Endothelial cell of umbilical vein (primary cell): ENCODE measurements at regions not wholly inside any gene's neighbourhood (a gene's known extent, or its start where the extent isn't known, plus 50 kb on each side); places are given as distances from the start of the nearest gene placed in this dataset.

Experiments
- BruUV-seq: library from RNA; stranded (reverse); fragments of 400-500 nt; replicated peaks from 2 replicates; lab custom pipeline; 2021; lab: Mats Ljungman, UMichigan
- CTCF ChIA-PET: fragments of 300-600, 350-600 bp; sonication (Branson Sonifier 250); formaldehyde crosslinking; loops from one replicate; lab custom pipeline; 2021; ENCODE audit warnings: antibody characterized with exemption, inconsistent platforms; lab: Charles Lee
- POLR2A ChIA-PET: fragments of 300-600, 350-600 bp; sonication (Branson Sonifier 250); formaldehyde crosslinking; loops from one replicate; lab custom pipeline; 2021; ENCODE audit warnings: antibody characterized with exemption, inconsistent platforms; lab: Charles Lee
- DNase-seq: peaks from one replicate; pipeline ENCODE4 v3.0.0-alpha.2; 2011; ENCODE audit warnings: low read depth, low spot score
- FAIRE-seq: peaks from 2 replicates; lab custom pipeline; 2011; peaks lifted over from hg19 to GRCh38; lab: Jason Lieb, UNC
- H2AFZ ChIP-seq: 2 replicates; pipeline ENCODE4 v1.6.0; 2012; ENCODE audit warnings: low read depth, low read length, control low read depth, inconsistent platforms
- H3K27ac ChIP-seq: 2 replicates; pipeline ENCODE4 v1.5.1; 2011; ENCODE audit warnings: low read depth, mild to moderate bottlenecking, control low read depth, low read length, moderate library complexity; ENCODE audit not compliant: insufficient read depth
- H3K27me3 ChIP-seq, 2 experiments: 2 replicates each; pipeline versions ENCODE4 v1.6.0 to v1.6.1; 2011; ENCODE audit warnings: low read length in 2 of 2, mixed read lengths in 1 of 2; ENCODE audit not compliant: control insufficient read depth in 2 of 2, insufficient read depth in 2 of 2
- H3K36me3 ChIP-seq, 2 experiments: 2 replicates in 1 of 2; 3 replicates in 1 of 2; pipeline ENCODE4 v1.5.1; 2011; ENCODE audit warnings: low read length in 2 of 2, mild to moderate bottlenecking in 1 of 2, moderate library complexity in 1 of 2; ENCODE audit not compliant: control insufficient read depth in 2 of 2, insufficient read depth in 2 of 2; ENCODE audit errors: extremely low read depth in 1 of 2
- H3K4me1 ChIP-seq: 3 replicates; pipeline ENCODE4 v1.5.1; 2011; ENCODE audit warnings: mild to moderate bottlenecking, low read length; ENCODE audit not compliant: control insufficient read depth, insufficient read depth; ENCODE audit errors: extremely low read depth
- H3K4me2 ChIP-seq: 2 replicates; pipeline ENCODE4 v1.6.1; 2011; ENCODE audit warnings: low read length, control low read depth, mixed read lengths; ENCODE audit not compliant: insufficient read depth
- H3K4me3 ChIP-seq, 3 experiments: fragments of 200-600 bp in 1 of 3; sonication (generic), shearing (Covaris generic) in 1 of 3; replicated peaks in 1 of 3; 2 replicates each; pipeline ENCODE4 v1.5.1; 2011 to 2016; ENCODE audit warnings: control low read depth in 3 of 3, low read length in 3 of 3, mild to moderate bottlenecking in 2 of 3, inconsistent platforms in 1 of 3, low read depth in 1 of 3, moderate library complexity in 1 of 3; ENCODE audit not compliant: insufficient read depth in 1 of 3
- H3K79me2 ChIP-seq: 2 replicates; pipeline ENCODE4 v1.6.0; 2012; ENCODE audit warnings: low read length, inconsistent platforms; ENCODE audit not compliant: control insufficient read depth, insufficient read depth
- H3K9ac ChIP-seq: replicated peaks from 2 replicates; pipeline ENCODE3; 2011; ENCODE audit warnings: low read length, control low read depth; ENCODE audit not compliant: insufficient read depth; ENCODE audit errors: extremely low read depth
- H3K9me1 ChIP-seq: replicated peaks from 3 replicates; pipeline ENCODE4 v1.6.0; 2011; ENCODE audit warnings: mild to moderate bottlenecking, low read length; ENCODE audit not compliant: control insufficient read depth, insufficient read depth; ENCODE audit errors: extremely low read depth
- H3K9me3 ChIP-seq: replicated peaks from 2 replicates; pipeline ENCODE4 v1.5.1; 2012; ENCODE audit warnings: low read length, inconsistent platforms; ENCODE audit not compliant: control insufficient read depth, insufficient read depth
- H4K20me1 ChIP-seq: replicated peaks from 2 replicates; pipeline ENCODE3; 2011; ENCODE audit warnings: mild to moderate bottlenecking, low read length; ENCODE audit not compliant: control insufficient read depth, insufficient read depth; ENCODE audit errors: extremely low read depth
- EZH2 ChIP-seq: IDR thresholded peaks from 2 replicates; pipeline ENCODE4 v1.6.1; 2012; ENCODE audit warnings: borderline replicate concordance, low read depth, mild to moderate bottlenecking, moderate library complexity, low read length, inconsistent platforms; ENCODE audit not compliant: severe bottlenecking
- FOS ChIP-seq: IDR thresholded peaks from 2 replicates; pipeline ENCODE4 v1.6.1; 2011; ENCODE audit warnings: mild to moderate bottlenecking, low read length, moderate library complexity, borderline replicate concordance; ENCODE audit not compliant: insufficient read depth
- GATA2 ChIP-seq: IDR thresholded peaks from 2 replicates; pipeline ENCODE4 v1.7.0; 2011; ENCODE audit warnings: low read depth, mild to moderate bottlenecking, moderate library complexity, mixed read lengths, low read length; ENCODE audit not compliant: insufficient read length, insufficient read depth
- JUN ChIP-seq: IDR thresholded peaks from 2 replicates; pipeline ENCODE4 v1.6.1; 2011; ENCODE audit warnings: borderline replicate concordance, low read depth; ENCODE audit not compliant: insufficient read length, insufficient read depth
- MYC ChIP-seq: IDR thresholded peaks from one replicate; pipeline ENCODE4 v1.6.1; 2011; ENCODE audit warnings: mild to moderate bottlenecking, low read depth, low read length
- POLR2A ChIP-seq: IDR thresholded peaks from 2 replicates; pipeline ENCODE4 v1.6.1; 2012; ENCODE audit warnings: low read depth, mild to moderate bottlenecking, control low read depth, low read length
- POLR2AphosphoS5 ChIP-seq: IDR thresholded peaks from 2 replicates; pipeline ENCODE4 v1.6.1; 2012; ENCODE audit warnings: low read depth, mild to moderate bottlenecking, control low read depth, low read length, moderate library complexity; ENCODE audit not compliant: insufficient read depth
- dilution Hi-C: fragments of 300-500 bp; cut with MboI; formaldehyde crosslinking; loops from one replicate; pipeline ENCODE4 v1.15.0; 2019; ENCODE audit warnings: low sequenced_read_pairs; ENCODE audit not compliant: extremely low pct_ligation_motif_present
- intact Hi-C: fragments of 100-400 bp; cut with micrococcal nuclease; formaldehyde crosslinking; loops from one replicate; pipeline ENCODE4 v1.10.0; 2022
- TF ChIP-seq, protein P1 (sequence below): IDR thresholded peaks from 2 replicates; pipeline ENCODE4 v1.6.1; 2011; ENCODE audit not compliant: insufficient read depth, insufficient read length
- TF ChIP-seq, protein P2 (sequence below), 2 donors: IDR thresholded peaks; 1 replicate in 1 of 2; 2 replicates in 1 of 2; pipeline ENCODE4 v1.5.1; 2011; ENCODE audit warnings: low read length in 2 of 2, mild to moderate bottlenecking in 2 of 2, moderate library complexity in 2 of 2, control low read depth in 1 of 2, inconsistent platforms in 1 of 2, low read depth in 1 of 2; ENCODE audit not compliant: insufficient read depth in 1 of 2; ENCODE audit errors: extremely low read depth in 1 of 2

DNA sequence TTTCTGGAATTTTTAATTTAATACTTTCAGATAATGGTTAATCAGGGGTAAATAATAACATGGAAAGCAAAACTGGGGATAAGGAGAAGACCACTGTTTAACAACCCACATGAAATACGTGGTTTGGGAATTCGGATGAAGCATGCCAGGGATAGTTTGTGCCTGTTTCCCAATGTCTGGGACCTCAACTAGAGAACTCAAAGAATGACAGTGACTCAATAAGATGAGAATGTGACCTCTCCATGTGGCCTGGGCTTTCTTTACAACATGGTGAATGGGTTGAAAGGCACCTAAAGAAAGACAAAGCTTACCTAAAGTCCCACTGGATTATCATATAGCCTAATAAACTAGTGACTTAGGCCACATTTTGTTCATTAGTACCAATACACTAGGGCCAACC lies 460.3 kb upstream of the LRFN5 start:
- Histone ChIP-seq H3K36me3 (no peaks in the 10 kb centered on the region), H3K27ac (no peak overlapping the region), H2AFZ (no peak overlapping the region), H3K27me3 (no peaks in the 10 kb centered on the region), H3K79me2 (no peaks in the 10 kb centered on the region), H3K4me2 (no peak overlapping the region), H3K4me3 (no peak overlapping the region), H3K4me1 (no peaks in the 10 kb centered on the region), H3K9ac (no peak overlapping the region), H3K9me3 (no peaks in the 10 kb centered on the region), H3K9me1 (no peaks in the 10 kb centered on the region), H4K20me1 (no peaks in the 10 kb centered on the region)
- CTCF ChIA-PET, result no interaction called here
- no peak for FAIRE-seq
- BruUV-seq, result no TSS peak
- TF ChIP-seq FOS (no peak), POLR2A (no peak), MYC (no peak), EZH2 (no peak), POLR2AphosphoS5 (no peak), GATA2 (no peak), JUN (no peak)
- TF ChIP-seq, protein P1, sequence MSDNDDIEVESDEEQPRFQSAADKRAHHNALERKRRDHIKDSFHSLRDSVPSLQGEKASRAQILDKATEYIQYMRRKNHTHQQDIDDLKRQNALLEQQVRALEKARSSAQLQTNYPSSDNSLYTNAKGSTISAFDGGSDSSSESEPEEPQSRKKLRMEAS, result no peak
- TF ChIP-seq, protein P2, sequence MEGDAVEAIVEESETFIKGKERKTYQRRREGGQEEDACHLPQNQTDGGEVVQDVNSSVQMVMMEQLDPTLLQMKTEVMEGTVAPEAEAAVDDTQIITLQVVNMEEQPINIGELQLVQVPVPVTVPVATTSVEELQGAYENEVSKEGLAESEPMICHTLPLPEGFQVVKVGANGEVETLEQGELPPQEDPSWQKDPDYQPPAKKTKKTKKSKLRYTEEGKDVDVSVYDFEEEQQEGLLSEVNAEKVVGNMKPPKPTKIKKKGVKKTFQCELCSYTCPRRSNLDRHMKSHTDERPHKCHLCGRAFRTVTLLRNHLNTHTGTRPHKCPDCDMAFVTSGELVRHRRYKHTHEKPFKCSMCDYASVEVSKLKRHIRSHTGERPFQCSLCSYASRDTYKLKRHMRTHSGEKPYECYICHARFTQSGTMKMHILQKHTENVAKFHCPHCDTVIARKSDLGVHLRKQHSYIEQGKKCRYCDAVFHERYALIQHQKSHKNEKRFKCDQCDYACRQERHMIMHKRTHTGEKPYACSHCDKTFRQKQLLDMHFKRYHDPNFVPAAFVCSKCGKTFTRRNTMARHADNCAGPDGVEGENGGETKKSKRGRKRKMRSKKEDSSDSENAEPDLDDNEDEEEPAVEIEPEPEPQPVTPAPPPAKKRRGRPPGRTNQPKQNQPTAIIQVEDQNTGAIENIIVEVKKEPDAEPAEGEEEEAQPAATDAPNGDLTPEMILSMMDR (IDR thresholded peaks at IDR 0.05; ENCODE audit: extremely low read depth in 1 of 2, insufficient read depth in 1 of 2, low read depth in 1 of 2, low read length in 2 of 2), result no peak
- intact Hi-C loops, result no loop called here
- no peak for DNase-seq
- dilution Hi-C loops, result no loop called here
- POLR2A ChIA-PET, result no interaction called here
